PC-3 (cell line): ENCODE measurements at regions not wholly inside any gene's neighbourhood (a gene's known extent, or its start where the extent isn't known, plus 50 kb on each side); places are given as distances from the start of the nearest gene placed in this dataset.

Experiments used
- ATAC-seq: fragments of 200-7000 bp; cut with Tn5 transposase; 2 replicates; pipeline ENCODE4 v1.9.1; 2020; ENCODE audit warnings: mild to moderate bottlenecking, moderate library complexity
- BruUV-seq: library from RNA; stranded (reverse); fragments of 400-500 nt; replicated peaks from 2 replicates; lab custom pipeline; 2021; lab: Mats Ljungman, UMichigan
- CTCF ChIA-PET: fragments of 300-600 bp; sonication (Branson Sonifier 250); formaldehyde crosslinking; loops from one replicate; lab custom pipeline; 2022; ENCODE audit warnings: antibody characterized with exemption; lab: Charles Lee
- POLR2A ChIA-PET: fragments of 300-600 bp; sonication (Branson Sonifier 250); formaldehyde crosslinking; loops from one replicate; lab custom pipeline; 2022; ENCODE audit warnings: antibody characterized with exemption; ENCODE audit not compliant: unreplicated experiment; lab: Charles Lee
- DNase-seq: peaks from one replicate; pipeline ENCODE4 v3.0.0-alpha.2; 2015
- H2AFZ ChIP-seq: fragments of 300-600 bp; sonication (generic); 2 replicates; pipeline ENCODE4 v1.6.0; 2016; ENCODE audit warnings: antibody characterized with exemption, low read length
- H3F3A ChIP-seq: fragments of 300-600 bp; sonication (generic); one replicate; pipeline ENCODE4 v1.6.0; 2017; ENCODE audit warnings: antibody characterized with exemption, low read length, control low read depth, mild to moderate bottlenecking; ENCODE audit not compliant: unreplicated experiment
- H3K27ac ChIP-seq: fragments of 300-600 bp; sonication (generic); 2 replicates; pipeline ENCODE4 v1.5.1; 2016; ENCODE audit warnings: mild to moderate bottlenecking, low read length
- H3K27me3 ChIP-seq: fragments of 300-600 bp; sonication (generic); 2 replicates; pipeline ENCODE4 v1.6.1; 2016; ENCODE audit warnings: low read length, mixed read lengths
- H3K36me3 ChIP-seq: fragments of 300-600 bp; sonication (generic); 2 replicates; pipeline ENCODE4 v1.6.1; 2016; ENCODE audit warnings: low read depth, mixed run types, low read length, mixed read lengths
- H3K4me1 ChIP-seq: fragments of 300-600 bp; sonication (generic); 2 replicates; pipeline ENCODE4 v1.5.1; 2016; ENCODE audit warnings: low read length; ENCODE audit not compliant: insufficient read depth
- H3K4me2 ChIP-seq: fragments of 300-600 bp; sonication (generic); 2 replicates; pipeline ENCODE4 v1.6.0; 2016; ENCODE audit warnings: low read length
- H3K4me3 ChIP-seq: fragments of 300-600 bp; sonication (generic); 2 replicates; pipeline ENCODE4 v1.5.1; 2016; ENCODE audit warnings: mild to moderate bottlenecking, low read length, mixed read lengths
- H3K79me2 ChIP-seq: fragments of 300-600 bp; sonication (generic); 2 replicates; pipeline ENCODE4 v1.6.1; 2017; ENCODE audit warnings: low read length, mixed read lengths
- H3K9ac ChIP-seq: fragments of 300-600 bp; sonication (generic); 2 replicates; pipeline ENCODE4 v1.6.0; 2016; ENCODE audit warnings: mild to moderate bottlenecking, low read length
- H3K9me2 ChIP-seq: fragments of 300-600 bp; sonication (generic); replicated peaks from 2 replicates; pipeline ENCODE4 v1.6.1; 2016; ENCODE audit warnings: mixed run types, low read length, mixed read lengths
- H3K9me3 ChIP-seq: fragments of 300-600 bp; sonication (generic); 2 replicates; pipeline ENCODE4 v1.6.1; 2016; ENCODE audit warnings: low read length, mixed read lengths
- H4K20me1 ChIP-seq: fragments of 300-600 bp; sonication (generic); 2 replicates; pipeline ENCODE4 v1.6.1; 2016; ENCODE audit warnings: low read length, mixed read lengths
- CTCF ChIP-seq: fragments of 300-600 bp; sonication (generic); conservative IDR thresholded peaks from 2 replicates; pipeline ENCODE4 v1.5.1; 2017; ENCODE audit warnings: antibody characterized with exemption, low read depth, mild to moderate bottlenecking, low read length
- EZH2 ChIP-seq: fragments of 300-600 bp; sonication (generic); IDR thresholded peaks from one replicate; pipeline ENCODE4 v1.6.1; 2017; ENCODE audit warnings: antibody characterized with exemption, mild to moderate bottlenecking, low read length; ENCODE audit not compliant: unreplicated experiment
- EZH2phosphoT487 ChIP-seq: fragments of 300-600 bp; sonication (generic); IDR thresholded peaks from 2 replicates; pipeline ENCODE4 v1.6.1; 2018; ENCODE audit warnings: mild to moderate bottlenecking, antibody characterized with exemption, low read length, borderline replicate concordance
- intact Hi-C: fragments of 100-400 bp; cut with micrococcal nuclease; formaldehyde crosslinking; loops from 2 replicates; pipeline ENCODE4 v1.9.0; 2023

- Histone ChIP-seq H3K4me1 (peaks cover 20% of the 10 kb centered on the region), H2AFZ (no peak overlapping the region), H3K9ac (no peak overlapping the region), H4K20me1 (no peaks in the 10 kb centered on the region), H3K4me3 (no peak overlapping the region), H3K36me3 (no peaks in the 10 kb centered on the region), H3K79me2 (no peaks in the 10 kb centered on the region), H3K9me2 (no peaks in the 10 kb centered on the region), H3F3A (no peaks in the 10 kb centered on the region), H3K27ac (no peak overlapping the region), H3K27me3 (no peaks in the 10 kb centered on the region), H3K4me2 (no peak overlapping the region), H3K9me3 (no peaks in the 10 kb centered on the region)
- no TSS peak for BruUV-seq
- intact Hi-C loops, result no loop called here
- no peak for TF ChIP-seq CTCF
- no peak for TF ChIP-seq EZH2
- TF ChIP-seq EZH2phosphoT487, result no peak
- ChIA-PET CTCF (no interaction called here), POLR2A (no interaction called here)
- DNase-seq (no peak), ATAC-seq (no peak)
These were observed 73.6 kb upstream of the BDNF start for GRCh38 chr11:27773884-27774283.

- TF ChIP-seq EZH2phosphoT487, result no peak
- no peak for TF ChIP-seq CTCF
- TF ChIP-seq EZH2, result no peak
- H3K27me3 ChIP-seq, result no peaks in the 10 kb centered on the region
- no peaks in the 10 kb centered on the region for H3K9me2 ChIP-seq
- no TSS peak for BruUV-seq
- H3K9ac ChIP-seq, result no peak overlapping the region
- H2AFZ ChIP-seq, result no peak overlapping the region
- ATAC-seq (peak; percentile 57), DNase-seq (peak; percentile 39)
- H3K9me3 ChIP-seq, result no peaks in the 10 kb centered on the region
- H3K4me2 ChIP-seq, result 0 out of 2 replicates have a peak overlapping the region, but pooled peaks have one; percentile 30
- no peak overlapping the region for H3K4me3 ChIP-seq
- H4K20me1 ChIP-seq, result no peaks in the 10 kb centered on the region
- no peaks in the 10 kb centered on the region for H3F3A ChIP-seq
- H3K4me1 ChIP-seq, result peaks cover 20% of the 10 kb centered on the region
- ChIA-PET POLR2A (interaction anchor here (0.7 kb wide), 1 partner anchor 73 kb away, joined by 3 read pairs; no protein-coding TSS in a partner anchor), CTCF (interaction anchor here (0.6 kb wide), 1 partner anchor 55 kb away, joined by 7 read pairs; no protein-coding TSS in a partner anchor)
- intact Hi-C loops, result loop anchor here (2.0 kb wide), 3 partner anchors 53 to 163 kb away; no protein-coding TSS in a partner anchor
- H3K79me2 ChIP-seq, result no peaks in the 10 kb centered on the region
- no peaks in the 10 kb centered on the region for H3K36me3 ChIP-seq
- 0 out of 2 replicates have a peak overlapping the region, but pooled peaks have one; percentile 29 for H3K27ac ChIP-seq
These were observed 71.3 kb upstream of the BDNF start for GRCh38 chr11:27771516-27771915.

- H3K9me2 ChIP-seq, result no peaks in the 10 kb centered on the region
- CTCF ChIA-PET, result no interaction called here
- POLR2A ChIA-PET, result no interaction called here
- DNase-seq, result peak; percentile 89
- no peaks in the 10 kb centered on the region for H3F3A ChIP-seq
- no TSS peak for BruUV-seq
- H3K9ac ChIP-seq, result no peak overlapping the region
- H3K9me3 ChIP-seq, result no peaks in the 10 kb centered on the region
- no peaks in the 10 kb centered on the region for H4K20me1 ChIP-seq
- TF ChIP-seq EZH2, result no peak
- no peak for TF ChIP-seq EZH2phosphoT487
- no peak for TF ChIP-seq CTCF
- H3K4me1 ChIP-seq, result peaks cover 20% of the 10 kb centered on the region
- H3K27me3 ChIP-seq, result no peaks in the 10 kb centered on the region
- intact Hi-C loops, result loop anchor here (2.0 kb wide), 3 partner anchors 52 to 164 kb away; no protein-coding TSS in a partner anchor
- H3K79me2 ChIP-seq, result no peaks in the 10 kb centered on the region
- H3K4me3 ChIP-seq, result no peak overlapping the region
- peak; percentile 97 for ATAC-seq
- H2AFZ ChIP-seq, result peak overlapping the region; percentile 45
- H3K27ac ChIP-seq, result peak overlapping the region; percentile 29
- peak overlapping the region; percentile 30 for H3K4me2 ChIP-seq
- H3K36me3 ChIP-seq, result no peaks in the 10 kb centered on the region
These were observed 70.3 kb upstream of the BDNF start for GRCh38 chr11:27770576-27770975.
